ENCODE measurements at regions not wholly inside any gene's neighbourhood (a gene's known extent, or its start where the extent isn't known, plus 50 kb on each side); places are given as distances from the start of the nearest gene placed in this dataset.

DNA sequence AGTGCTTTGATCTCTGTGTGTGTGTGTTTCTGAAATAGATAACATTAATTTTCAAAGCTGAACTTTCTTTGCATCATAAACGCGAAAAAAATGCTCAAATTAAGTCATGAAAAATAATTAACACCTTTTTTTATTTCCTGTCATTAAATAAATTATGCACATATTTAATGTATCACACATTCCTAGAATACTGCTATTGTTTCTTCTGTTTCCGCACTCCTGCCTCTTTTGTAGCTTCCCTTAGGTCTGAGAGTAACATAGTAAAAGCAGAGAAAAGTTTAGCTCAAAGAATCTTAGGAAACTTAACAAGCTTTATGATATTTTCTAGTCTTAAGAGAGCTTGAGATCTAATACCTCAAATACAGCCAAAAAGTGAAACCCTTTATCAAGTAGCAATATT, 504.2 kb downstream of the JRKL start:
- TF ChIP-seq, protein P1, sequence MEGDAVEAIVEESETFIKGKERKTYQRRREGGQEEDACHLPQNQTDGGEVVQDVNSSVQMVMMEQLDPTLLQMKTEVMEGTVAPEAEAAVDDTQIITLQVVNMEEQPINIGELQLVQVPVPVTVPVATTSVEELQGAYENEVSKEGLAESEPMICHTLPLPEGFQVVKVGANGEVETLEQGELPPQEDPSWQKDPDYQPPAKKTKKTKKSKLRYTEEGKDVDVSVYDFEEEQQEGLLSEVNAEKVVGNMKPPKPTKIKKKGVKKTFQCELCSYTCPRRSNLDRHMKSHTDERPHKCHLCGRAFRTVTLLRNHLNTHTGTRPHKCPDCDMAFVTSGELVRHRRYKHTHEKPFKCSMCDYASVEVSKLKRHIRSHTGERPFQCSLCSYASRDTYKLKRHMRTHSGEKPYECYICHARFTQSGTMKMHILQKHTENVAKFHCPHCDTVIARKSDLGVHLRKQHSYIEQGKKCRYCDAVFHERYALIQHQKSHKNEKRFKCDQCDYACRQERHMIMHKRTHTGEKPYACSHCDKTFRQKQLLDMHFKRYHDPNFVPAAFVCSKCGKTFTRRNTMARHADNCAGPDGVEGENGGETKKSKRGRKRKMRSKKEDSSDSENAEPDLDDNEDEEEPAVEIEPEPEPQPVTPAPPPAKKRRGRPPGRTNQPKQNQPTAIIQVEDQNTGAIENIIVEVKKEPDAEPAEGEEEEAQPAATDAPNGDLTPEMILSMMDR (conservative IDR thresholded peaks at IDR 0.05), result no peak
- TF ChIP-seq EZH2 (IDR thresholded peaks at IDR 0.05; ENCODE audit: low read depth), result no peak

All from PC-9 (cell line).